NCI-H460 (cell line): ENCODE measurements at regions not wholly inside any gene's neighbourhood (a gene's known extent, or its start where the extent isn't known, plus 50 kb on each side); places are given as distances from the start of the nearest gene placed in this dataset.

Experiments used
- DNase-seq: peaks from one replicate; pipeline ENCODE4 v3.0.0-alpha.2; 2016; ENCODE audit warnings: low read depth; ENCODE audit errors: extremely low read depth

GRCh38 chr20:52746190-52746589 is 226.0 kb upstream of the TSHZ2 start:
- no peak for DNase-seq

- no peak for DNase-seq
Observed at GRCh38 chr20:52744441-52744840, 227.7 kb upstream of the TSHZ2 start.

GRCh38 chr20:52738081-52738480 is 234.1 kb upstream of the TSHZ2 start:
- DNase-seq, result no peak

GRCh38 chr20:52736507-52736906 is 235.7 kb upstream of the TSHZ2 start:
- DNase-seq, result no peak

- no peak for DNase-seq
Observed at GRCh38 chr20:52731093-52731492, 241.1 kb upstream of the TSHZ2 start.

GRCh38 chr20:52727740-52728456 is 244.3 kb upstream of the TSHZ2 start:
- no peak for DNase-seq

GRCh38 chr20:52724541-52724940 is 247.6 kb upstream of the TSHZ2 start:
- DNase-seq, result no peak

- no peak for DNase-seq
Observed at GRCh38 chr20:52722926-52723688, 249.1 kb upstream of the TSHZ2 start.

GRCh38 chr20:52708137-52708536 is 264.0 kb upstream of the TSHZ2 start:
- no peak for DNase-seq

- no peak for DNase-seq
Observed at GRCh38 chr20:52704553-52704952, 267.6 kb upstream of the TSHZ2 start.

- DNase-seq, result no peak
Observed at GRCh38 chr20:52688345-52688744, 283.8 kb upstream of the TSHZ2 start.

- no peak for DNase-seq
Observed at GRCh38 chr20:52684905-52685304, 287.3 kb upstream of the TSHZ2 start.

GRCh38 chr20:52684176-52684575 is 288.0 kb upstream of the TSHZ2 start:
- no peak for DNase-seq

- no peak for DNase-seq
Observed at GRCh38 chr20:52683761-52684160, 288.4 kb upstream of the TSHZ2 start.

GRCh38 chr20:52682237-52682636 is 289.9 kb upstream of the TSHZ2 start:
- DNase-seq, result no peak

- no peak for DNase-seq
Observed at GRCh38 chr20:52681288-52681687, 290.9 kb upstream of the TSHZ2 start.

GRCh38 chr20:52677216-52677615 is 294.9 kb upstream of the TSHZ2 start:
- DNase-seq, result no peak

GRCh38 chr20:52676283-52676995 is 295.7 kb upstream of the TSHZ2 start:
- DNase-seq, result no peak

- DNase-seq, result no peak
Observed at GRCh38 chr20:52675375-52675774, 296.8 kb upstream of the TSHZ2 start.

GRCh38 chr20:52668626-52669025 is 303.5 kb upstream of the TSHZ2 start:
- DNase-seq, result no peak

GRCh38 chr20:52667358-52667757 is 304.8 kb upstream of the TSHZ2 start:
- no peak for DNase-seq

GRCh38 chr20:52665441-52665840 is 306.7 kb upstream of the TSHZ2 start:
- no peak for DNase-seq
